Stomach (tissue), 4 donors: ENCODE measurements at regions not wholly inside any gene's neighbourhood (a gene's known extent, or its start where the extent isn't known, plus 50 kb on each side); places are given as distances from the start of the nearest gene placed in this dataset.

ENCODE experiments used
- POLR2AphosphoS5 ChIP-seq, 3 donors: sonication (generic); formaldehyde crosslinking; IDR thresholded peaks; one replicate each; pipeline ENCODE4 v1.6.1; 2016; ENCODE audit warnings: antibody characterized with exemption in 3 of 3
- TF ChIP-seq, protein P1 (sequence below), 7 experiments: fragments of 450-650 bp in 4 of 7; fragments of 200-600 bp in 3 of 7; sonication (generic) in 3 of 7; IDR thresholded peaks; one replicate each; pipeline ENCODE4 v1.5.1; 2016 to 2019; ENCODE audit warnings: antibody characterized with exemption in 7 of 7, control low read depth in 2 of 7, mild to moderate bottlenecking in 1 of 7

DNA sequence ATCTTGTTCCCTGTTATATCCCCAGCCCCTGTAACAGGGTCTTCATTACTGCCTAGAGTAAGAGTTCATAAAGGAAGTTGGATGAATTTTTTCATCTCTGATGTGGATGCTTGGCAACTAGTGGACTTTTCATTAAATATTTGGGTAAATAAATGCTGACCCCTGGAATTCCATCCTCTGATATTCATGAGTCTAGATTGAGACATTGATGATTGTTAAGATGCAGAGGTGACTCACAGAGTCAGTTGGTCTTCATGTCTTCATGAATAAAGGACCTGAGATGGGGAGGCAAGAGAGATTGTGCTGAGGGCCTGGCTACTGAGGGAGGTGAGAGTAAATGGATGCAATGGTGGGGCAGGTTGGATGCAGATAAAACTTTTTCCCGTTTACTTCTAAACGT, 132.7 kb upstream of the NT5C1B start:
- TF ChIP-seq, protein P1, sequence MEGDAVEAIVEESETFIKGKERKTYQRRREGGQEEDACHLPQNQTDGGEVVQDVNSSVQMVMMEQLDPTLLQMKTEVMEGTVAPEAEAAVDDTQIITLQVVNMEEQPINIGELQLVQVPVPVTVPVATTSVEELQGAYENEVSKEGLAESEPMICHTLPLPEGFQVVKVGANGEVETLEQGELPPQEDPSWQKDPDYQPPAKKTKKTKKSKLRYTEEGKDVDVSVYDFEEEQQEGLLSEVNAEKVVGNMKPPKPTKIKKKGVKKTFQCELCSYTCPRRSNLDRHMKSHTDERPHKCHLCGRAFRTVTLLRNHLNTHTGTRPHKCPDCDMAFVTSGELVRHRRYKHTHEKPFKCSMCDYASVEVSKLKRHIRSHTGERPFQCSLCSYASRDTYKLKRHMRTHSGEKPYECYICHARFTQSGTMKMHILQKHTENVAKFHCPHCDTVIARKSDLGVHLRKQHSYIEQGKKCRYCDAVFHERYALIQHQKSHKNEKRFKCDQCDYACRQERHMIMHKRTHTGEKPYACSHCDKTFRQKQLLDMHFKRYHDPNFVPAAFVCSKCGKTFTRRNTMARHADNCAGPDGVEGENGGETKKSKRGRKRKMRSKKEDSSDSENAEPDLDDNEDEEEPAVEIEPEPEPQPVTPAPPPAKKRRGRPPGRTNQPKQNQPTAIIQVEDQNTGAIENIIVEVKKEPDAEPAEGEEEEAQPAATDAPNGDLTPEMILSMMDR (IDR thresholded peaks at IDR 0.05), result no peak
- no peak for TF ChIP-seq POLR2AphosphoS5 (IDR thresholded peaks at IDR 0.05)
